NT2/D1 (cell line): ENCODE measurements at regions not wholly inside any gene's neighbourhood (a gene's known extent, or its start where the extent isn't known, plus 50 kb on each side); places are given as distances from the start of the nearest gene placed in this dataset.

Experiments used
- DNase-seq: peaks from one replicate; pipeline ENCODE4 v3.0.0-alpha.2; 2011; ENCODE audit warnings: low read depth, low spot score
- H3K27me3 ChIP-seq: 2 replicates; pipeline ENCODE4 v1.6.0; 2011; ENCODE audit warnings: mild to moderate bottlenecking; ENCODE audit not compliant: insufficient read length, insufficient read depth
- H3K36me3 ChIP-seq: 2 replicates; pipeline ENCODE4 v1.6.1; 2011; ENCODE audit warnings: mild to moderate bottlenecking, low read length, mixed read lengths; ENCODE audit not compliant: insufficient read depth, insufficient read length
- H3K4me1 ChIP-seq: 2 replicates; pipeline ENCODE4 v1.5.1; 2011; ENCODE audit not compliant: insufficient read depth, insufficient read length
- H3K4me3 ChIP-seq: 2 replicates; pipeline ENCODE4 v1.5.1; 2011; ENCODE audit warnings: low read depth; ENCODE audit not compliant: insufficient read length
- H3K9ac ChIP-seq: 2 replicates; pipeline ENCODE4 v1.6.0; 2011; ENCODE audit warnings: low read depth; ENCODE audit not compliant: insufficient read length
- H3K9me3 ChIP-seq: 2 replicates; pipeline ENCODE4 v1.5.1; 2011; ENCODE audit warnings: mild to moderate bottlenecking, low read length; ENCODE audit not compliant: insufficient read depth
- SUZ12 ChIP-seq: IDR thresholded peaks from 2 replicates; pipeline ENCODE4 v1.6.1; 2011; ENCODE audit not compliant: insufficient read length, insufficient read depth; ENCODE audit errors: extremely low read depth
- YY1 ChIP-seq: IDR thresholded peaks from 2 replicates; pipeline ENCODE4 v1.6.1; 2011; ENCODE audit not compliant: insufficient read length, insufficient read depth
- ZNF274 ChIP-seq: IDR thresholded peaks from 2 replicates; pipeline ENCODE4 v1.6.1; 2011; ENCODE audit warnings: mild to moderate bottlenecking, low read depth, low read length

DNA sequence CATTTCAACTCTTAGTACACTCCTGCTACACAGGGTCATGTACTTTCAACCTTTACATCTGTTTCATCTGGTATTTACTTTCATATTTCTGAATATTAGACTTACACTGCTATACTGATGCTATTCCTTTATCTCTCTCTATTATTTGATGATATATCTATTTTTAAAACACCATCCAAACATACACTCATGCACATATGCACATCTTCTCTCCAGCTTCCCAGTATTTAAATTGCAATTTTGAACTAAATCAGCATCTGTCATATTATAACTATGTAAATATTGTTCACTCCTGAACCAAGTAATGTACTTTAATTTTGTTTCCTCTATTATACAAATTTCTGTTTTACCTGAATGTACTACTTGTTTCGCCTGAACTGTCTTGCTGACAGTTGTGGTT, 293.6 kb upstream of the FLRT2 start:
- Histone ChIP-seq H3K9me3 (no peaks in the 10 kb centered on the region), H3K36me3 (no peaks in the 10 kb centered on the region), H3K4me1 (no peaks in the 10 kb centered on the region), H3K4me3 (no peak overlapping the region), H3K27me3 (no peaks in the 10 kb centered on the region), H3K9ac (no peak overlapping the region)
- TF ChIP-seq YY1 (no peak), SUZ12 (no peak), ZNF274 (no peak)
- no peak for DNase-seq

DNA sequence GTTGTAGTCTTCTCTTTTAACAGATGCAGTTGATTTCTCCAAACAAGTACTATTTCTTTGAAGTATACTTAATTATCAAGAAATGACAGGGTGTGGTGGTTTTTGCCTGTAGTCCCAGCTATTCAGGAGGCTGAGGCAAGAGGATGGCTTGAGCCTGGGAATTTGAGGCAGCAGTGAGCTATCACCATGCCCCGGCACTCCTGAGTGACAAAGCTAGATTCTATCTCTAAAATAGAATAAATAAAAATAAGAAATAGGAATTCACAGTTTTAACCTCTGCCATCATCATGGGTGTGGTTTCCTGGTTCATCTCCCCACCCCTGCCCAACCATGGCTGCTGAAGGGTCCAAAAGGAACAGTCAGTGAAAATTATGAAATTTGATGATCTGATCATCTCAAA, 290.2 kb upstream of the FLRT2 start:
- no peak for DNase-seq
- no peak for TF ChIP-seq YY1
- TF ChIP-seq SUZ12: no peak
- TF ChIP-seq ZNF274: no peak
- no peaks in the 10 kb centered on the region for H3K9me3 ChIP-seq

DNA sequence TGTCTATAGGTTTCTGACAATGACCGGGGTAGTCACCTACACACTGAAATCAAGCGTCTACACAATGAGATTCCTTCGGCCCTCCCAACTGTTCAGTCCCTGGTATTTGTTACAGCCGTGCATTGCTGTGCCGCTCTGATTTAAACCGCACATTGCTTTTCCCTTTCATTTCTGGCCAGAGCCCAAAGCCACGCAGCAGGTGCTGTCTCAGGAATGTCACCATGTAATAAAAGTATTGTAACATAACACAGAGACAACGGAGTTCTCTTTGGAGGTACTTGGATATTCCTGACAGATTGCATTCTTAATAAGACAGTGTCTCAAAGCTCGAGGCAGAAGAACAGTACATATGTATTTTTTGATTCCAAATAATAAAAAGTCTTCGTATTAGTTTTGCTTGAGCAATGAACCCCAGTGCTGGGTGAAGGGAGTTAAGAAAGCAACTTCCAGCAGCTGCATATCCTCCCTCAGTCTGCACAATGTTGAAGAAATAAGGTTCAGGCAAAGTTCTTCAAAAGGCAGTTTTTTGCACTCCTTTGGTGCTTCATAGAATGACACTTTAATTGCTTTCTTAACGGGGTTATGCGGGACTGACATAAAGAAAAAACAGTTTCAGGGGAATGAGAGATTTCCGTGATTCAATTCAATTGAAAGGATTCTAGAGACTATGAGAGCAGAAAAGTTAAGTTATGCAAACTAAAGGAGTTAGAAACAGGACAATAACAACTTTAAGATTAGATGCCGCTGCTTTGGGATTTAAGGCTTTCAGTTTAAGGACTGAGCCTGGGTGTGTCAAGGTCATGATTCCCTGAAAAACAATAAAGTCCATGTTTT, 288.7 kb upstream of the FLRT2 start:
- no peaks in the 10 kb centered on the region for H3K36me3 ChIP-seq
- no peak overlapping the region for H3K4me3 ChIP-seq
- H3K9ac ChIP-seq: no peak overlapping the region
- TF ChIP-seq ZNF274: no peak
- no peak for TF ChIP-seq YY1
- no peak for TF ChIP-seq SUZ12
- H3K4me1 ChIP-seq: no peaks in the 10 kb centered on the region
- H3K27me3 ChIP-seq: no peaks in the 10 kb centered on the region
- DNase-seq: no peak
- no peaks in the 10 kb centered on the region for H3K9me3 ChIP-seq

More for the DNA sequence above, 290.2 kb upstream of the FLRT2 start:
- H3K27me3 ChIP-seq: no peaks in the 10 kb centered on the region
- no peak overlapping the region for H3K9ac ChIP-seq
- H3K4me1 ChIP-seq: no peaks in the 10 kb centered on the region
- no peak overlapping the region for H3K4me3 ChIP-seq
- no peaks in the 10 kb centered on the region for H3K36me3 ChIP-seq

DNA sequence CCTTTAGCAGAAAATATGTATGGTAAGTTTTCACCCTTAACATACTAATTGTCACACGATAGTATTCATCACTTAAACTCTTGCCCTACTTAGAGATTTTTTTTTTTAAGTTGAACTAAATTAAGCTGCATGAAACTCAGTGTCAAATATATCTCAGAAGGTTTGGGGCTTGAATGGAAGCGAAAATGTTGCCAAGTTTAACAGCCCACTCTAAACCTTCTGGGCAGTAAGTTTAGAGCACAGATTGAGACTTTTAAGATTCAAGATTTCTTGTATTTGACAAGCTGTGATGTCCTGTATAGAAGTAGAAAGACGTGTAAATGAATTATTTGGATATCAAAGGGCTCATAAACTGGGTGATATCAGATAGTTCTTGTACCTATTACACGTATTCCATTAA, 287.3 kb upstream of the FLRT2 start:
- H3K9ac ChIP-seq: no peak overlapping the region
- H3K4me1 ChIP-seq: no peaks in the 10 kb centered on the region
- H3K4me3 ChIP-seq: no peak overlapping the region
- no peaks in the 10 kb centered on the region for H3K36me3 ChIP-seq
- H3K9me3 ChIP-seq: no peaks in the 10 kb centered on the region
- no peak for TF ChIP-seq SUZ12
- TF ChIP-seq ZNF274: no peak
- no peaks in the 10 kb centered on the region for H3K27me3 ChIP-seq
- no peak for DNase-seq

DNA sequence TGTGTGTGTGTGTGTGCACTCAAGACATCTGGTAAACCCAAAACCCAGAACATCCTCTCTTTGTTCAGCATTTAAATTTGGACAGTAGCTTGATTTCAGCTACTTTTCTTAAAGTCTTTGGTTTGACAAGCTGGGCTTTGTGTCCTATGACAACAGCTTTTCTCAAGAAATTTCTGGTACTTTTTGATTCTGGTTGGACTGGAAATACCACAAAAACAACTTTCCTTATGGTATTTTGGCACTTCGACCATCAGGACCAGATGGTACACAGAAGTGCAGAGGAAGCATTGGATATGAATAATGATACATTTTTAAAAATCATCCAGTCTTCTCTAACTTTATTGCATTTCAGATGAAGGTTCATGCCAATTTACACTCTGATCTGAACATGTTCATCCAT, 286.6 kb upstream of the FLRT2 start:
- Histone ChIP-seq H3K9me3 (no peaks in the 10 kb centered on the region), H3K4me3 (no peak overlapping the region), H3K9ac (no peak overlapping the region), H3K36me3 (no peaks in the 10 kb centered on the region), H3K27me3 (no peaks in the 10 kb centered on the region), H3K4me1 (no peaks in the 10 kb centered on the region)
- TF ChIP-seq ZNF274 (no peak), YY1 (no peak), SUZ12 (no peak)
- no peak for DNase-seq

DNA sequence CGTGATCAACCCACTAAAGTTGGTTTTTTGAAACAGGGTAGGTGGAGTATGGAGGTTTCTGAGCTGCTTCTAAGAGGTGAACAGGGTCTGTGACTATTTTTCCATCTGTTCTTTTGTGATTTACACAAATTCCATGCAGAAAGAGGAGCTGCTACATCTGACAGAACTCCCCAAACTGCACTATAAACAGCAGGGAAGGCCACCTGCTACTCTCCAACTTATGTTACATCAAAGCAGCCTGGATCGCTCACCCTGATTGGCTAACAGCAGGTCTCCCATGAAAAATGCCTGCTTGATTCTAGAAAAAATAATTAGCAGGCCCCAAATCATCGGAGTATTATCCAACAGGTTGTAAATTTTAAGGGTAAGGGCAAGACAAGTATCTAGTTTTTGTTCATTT, 282.9 kb upstream of the FLRT2 start:
- Histone ChIP-seq H3K36me3 (no peaks in the 10 kb centered on the region), H3K9me3 (no peaks in the 10 kb centered on the region), H3K9ac (no peak overlapping the region), H3K4me1 (no peaks in the 10 kb centered on the region), H3K4me3 (no peak overlapping the region), H3K27me3 (no peaks in the 10 kb centered on the region)
- no peak for DNase-seq
- TF ChIP-seq ZNF274: no peak
- TF ChIP-seq SUZ12: no peak
- TF ChIP-seq YY1: no peak

DNA sequence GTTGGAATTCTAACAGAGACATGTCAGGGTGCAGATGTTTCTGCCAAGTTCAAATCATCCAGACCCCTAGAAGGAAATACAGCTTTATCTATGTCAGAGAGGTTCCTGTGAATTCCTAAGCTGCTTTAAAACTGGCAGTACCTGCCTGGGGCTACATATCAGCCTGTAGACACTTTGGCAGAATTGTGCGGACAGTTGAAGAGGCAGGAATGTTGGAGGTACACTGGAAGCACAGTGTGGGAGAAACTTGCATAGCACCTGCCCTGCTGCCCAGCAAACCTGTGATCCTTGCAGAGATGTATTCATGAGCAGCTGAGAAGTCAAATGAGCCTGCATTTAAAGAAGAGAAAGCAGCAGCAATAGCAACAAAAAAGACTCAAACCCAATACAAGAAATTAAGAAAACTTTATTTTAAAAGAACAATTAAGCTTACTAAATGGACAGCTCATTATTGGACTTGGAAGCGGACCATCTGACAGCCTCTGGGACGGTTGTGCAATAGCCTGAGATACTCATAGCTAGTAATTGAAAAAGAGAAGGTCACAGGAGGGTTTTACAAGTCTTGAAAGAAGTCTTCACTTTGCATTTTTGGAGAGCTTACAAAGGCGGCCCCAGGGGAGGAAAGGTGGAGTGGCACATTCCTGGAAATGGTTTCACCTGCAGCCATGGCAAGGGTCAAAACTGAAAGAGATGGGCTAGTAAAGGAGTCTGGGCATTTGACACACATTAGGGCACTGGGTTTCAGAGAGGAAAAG, 280.9 kb upstream of the FLRT2 start:
- no peaks in the 10 kb centered on the region for H3K27me3 ChIP-seq
- no peak for DNase-seq
- H3K4me3 ChIP-seq: no peak overlapping the region
- TF ChIP-seq YY1 (no peak), ZNF274 (no peak), SUZ12 (no peak)
- H3K9me3 ChIP-seq: no peaks in the 10 kb centered on the region
- no peaks in the 10 kb centered on the region for H3K36me3 ChIP-seq
- H3K4me1 ChIP-seq: no peaks in the 10 kb centered on the region
- H3K9ac ChIP-seq: no peak overlapping the region
